Testis (tissue), 2 donors: ENCODE measurements at regions not wholly inside any gene's neighbourhood (a gene's known extent, or its start where the extent isn't known, plus 50 kb on each side); places are given as distances from the start of the nearest gene placed in this dataset.

Source experiments
- DNase-seq: peaks from one replicate; pipeline ENCODE4 v3.0.0-alpha.2; 2019
- H3K27ac ChIP-seq, 2 donors: fragments of 200-600 bp; sonication (generic); one replicate each; pipeline ENCODE4 v1.5.1; 2019
- H3K27me3 ChIP-seq: fragments of 200-600 bp; sonication (generic); one replicate; pipeline ENCODE4 v1.5.1; 2019
- H3K36me3 ChIP-seq: fragments of 200-600 bp; sonication (generic); one replicate; pipeline ENCODE4 v1.5.1; 2017; ENCODE audit warnings: low read depth; ENCODE audit errors: missing control alignments
- H3K4me1 ChIP-seq: fragments of 200-600 bp; sonication (generic); one replicate; pipeline ENCODE4 v1.5.1; 2019
- H3K4me3 ChIP-seq, 2 donors: fragments of 200-600 bp; sonication (generic); one replicate each; pipeline ENCODE4 v1.5.1; 2017 to 2019
- H3K9me3 ChIP-seq: fragments of 200-600 bp; sonication (generic); one replicate; pipeline ENCODE4 v1.5.1; 2017
- POLR2A ChIP-seq: fragments of 450-650 bp; IDR thresholded peaks from one replicate; pipeline ENCODE4 v1.6.1; 2017; ENCODE audit warnings: antibody characterized with exemption, mild to moderate bottlenecking, moderate library complexity
- whole genome bisulfite sequencing, 2 donors: methylation state at CpG; one replicate each; pipeline ENCODE4 v1.1.5; 2018; 5-methylcytosine and 5-hydroxymethylcytosine counted together
- intact Hi-C: fragments of 100-400 bp; cut with DNase I; formaldehyde crosslinking; loops from one replicate; pipeline ENCODE4 v1.15.1; 2023; ENCODE audit warnings: low total_unique reads
- TF ChIP-seq, protein P1 (sequence below), 3 experiments: fragments of 450-650 bp in 2 of 3; fragments of 200-600 bp in 1 of 3; sonication (generic) in 1 of 3; IDR thresholded peaks; one replicate each; pipeline ENCODE4 v1.5.1; 2016 to 2019; ENCODE audit warnings: antibody characterized with exemption in 3 of 3, mild to moderate bottlenecking in 2 of 3, moderate library complexity in 1 of 3

DNA sequence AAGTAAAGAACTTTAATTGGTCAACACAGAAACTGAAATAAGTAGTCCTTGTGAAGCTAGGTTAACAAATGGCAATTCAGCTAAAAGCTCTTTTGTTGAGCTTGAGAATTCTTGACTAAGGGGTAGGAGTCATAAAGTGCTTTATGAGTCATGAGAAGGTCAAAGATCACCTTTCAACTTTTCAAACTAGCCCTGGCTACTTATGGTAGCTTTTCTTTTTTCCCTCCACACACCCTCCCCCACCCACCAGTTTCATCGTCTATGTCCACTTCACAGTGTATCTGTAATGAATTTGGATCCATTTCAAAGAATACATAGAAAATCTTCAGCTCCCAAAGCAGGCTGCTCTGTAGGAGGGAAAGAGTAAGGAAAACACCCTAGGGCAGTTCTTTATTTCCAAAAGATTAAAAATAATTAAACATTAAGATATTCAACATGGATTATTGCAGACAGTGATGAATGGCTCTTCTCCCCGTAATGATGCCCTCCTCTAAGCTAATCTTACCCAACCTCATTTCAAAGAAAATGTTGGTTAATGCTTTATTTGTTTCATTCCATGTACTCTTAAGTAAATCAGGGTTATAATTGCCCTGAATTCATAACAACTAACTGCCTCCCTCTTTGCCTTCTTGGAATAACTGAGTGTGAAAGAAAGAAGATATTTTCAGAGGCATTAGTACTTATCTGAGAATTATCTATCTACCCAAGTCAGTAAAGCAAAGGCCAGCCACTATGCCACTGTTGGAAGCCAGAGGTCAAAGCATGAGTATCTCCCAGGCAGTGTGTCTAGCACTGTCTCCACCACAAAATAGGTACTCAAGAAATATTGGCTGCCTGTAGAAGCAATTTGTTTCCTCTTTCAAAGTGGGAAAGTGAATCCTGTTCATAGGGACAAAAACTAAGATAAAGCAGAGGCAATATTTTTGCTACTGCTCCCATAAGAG lies 290.6 kb downstream of the PIK3R1 start:
- no peak for DNase-seq

DNA sequence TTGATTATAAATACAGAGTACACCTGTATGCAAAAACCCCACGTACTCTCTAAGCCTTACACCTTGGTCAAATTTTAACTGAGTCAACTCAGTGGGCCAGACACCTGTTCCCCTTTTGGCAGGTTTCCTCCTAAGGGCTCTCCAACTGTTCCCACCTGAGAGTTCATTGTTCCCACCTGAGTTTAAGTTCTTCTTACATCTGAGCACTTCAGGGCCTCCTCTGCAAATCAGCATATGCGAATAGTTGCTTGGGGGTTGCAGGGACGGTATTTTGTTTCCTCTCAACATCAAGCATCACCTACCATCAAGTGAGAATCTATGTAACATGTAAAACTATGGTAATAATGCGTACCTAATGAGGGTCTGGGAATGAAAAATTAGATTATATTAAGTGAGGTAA lies 300.0 kb downstream of the PIK3R1 start:
- WGBS, 2 donors, result 93 to 95% methylated on average over 4 of the region's 4 CpGs
- TF ChIP-seq, protein P1, sequence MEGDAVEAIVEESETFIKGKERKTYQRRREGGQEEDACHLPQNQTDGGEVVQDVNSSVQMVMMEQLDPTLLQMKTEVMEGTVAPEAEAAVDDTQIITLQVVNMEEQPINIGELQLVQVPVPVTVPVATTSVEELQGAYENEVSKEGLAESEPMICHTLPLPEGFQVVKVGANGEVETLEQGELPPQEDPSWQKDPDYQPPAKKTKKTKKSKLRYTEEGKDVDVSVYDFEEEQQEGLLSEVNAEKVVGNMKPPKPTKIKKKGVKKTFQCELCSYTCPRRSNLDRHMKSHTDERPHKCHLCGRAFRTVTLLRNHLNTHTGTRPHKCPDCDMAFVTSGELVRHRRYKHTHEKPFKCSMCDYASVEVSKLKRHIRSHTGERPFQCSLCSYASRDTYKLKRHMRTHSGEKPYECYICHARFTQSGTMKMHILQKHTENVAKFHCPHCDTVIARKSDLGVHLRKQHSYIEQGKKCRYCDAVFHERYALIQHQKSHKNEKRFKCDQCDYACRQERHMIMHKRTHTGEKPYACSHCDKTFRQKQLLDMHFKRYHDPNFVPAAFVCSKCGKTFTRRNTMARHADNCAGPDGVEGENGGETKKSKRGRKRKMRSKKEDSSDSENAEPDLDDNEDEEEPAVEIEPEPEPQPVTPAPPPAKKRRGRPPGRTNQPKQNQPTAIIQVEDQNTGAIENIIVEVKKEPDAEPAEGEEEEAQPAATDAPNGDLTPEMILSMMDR (IDR thresholded peaks at IDR 0.05), result no peak
- no peak for TF ChIP-seq POLR2A
- H3K9me3 ChIP-seq, result no peaks in the 10 kb centered on the region
- no peak for DNase-seq
- no peaks in the 10 kb centered on the region for H3K4me1 ChIP-seq
- intact Hi-C loops, result no loop called here
- no peak overlapping the region for H3K4me3 ChIP-seq
- H3K27ac ChIP-seq, result no peak overlapping the region
- H3K36me3 ChIP-seq, result no peaks in the 10 kb centered on the region
- H3K27me3 ChIP-seq, result no peaks in the 10 kb centered on the region

More for the DNA sequence above, 290.6 kb downstream of the PIK3R1 start:
- intact Hi-C loops, result no loop called here
- 63 to 64% methylated on average over 2 of the region's 2 CpGs for WGBS, 2 donors
- Histone ChIP-seq H3K9me3 (no peaks in the 10 kb centered on the region), H3K27me3 (no peaks in the 10 kb centered on the region), H3K27ac (no peak overlapping the region), H3K4me1 (no peaks in the 10 kb centered on the region), H3K36me3 (no peaks in the 10 kb centered on the region), H3K4me3 (no peak overlapping the region)
- TF ChIP-seq, protein P1 (IDR thresholded peaks at IDR 0.05), result no peak
- TF ChIP-seq POLR2A, result no peak

DNA sequence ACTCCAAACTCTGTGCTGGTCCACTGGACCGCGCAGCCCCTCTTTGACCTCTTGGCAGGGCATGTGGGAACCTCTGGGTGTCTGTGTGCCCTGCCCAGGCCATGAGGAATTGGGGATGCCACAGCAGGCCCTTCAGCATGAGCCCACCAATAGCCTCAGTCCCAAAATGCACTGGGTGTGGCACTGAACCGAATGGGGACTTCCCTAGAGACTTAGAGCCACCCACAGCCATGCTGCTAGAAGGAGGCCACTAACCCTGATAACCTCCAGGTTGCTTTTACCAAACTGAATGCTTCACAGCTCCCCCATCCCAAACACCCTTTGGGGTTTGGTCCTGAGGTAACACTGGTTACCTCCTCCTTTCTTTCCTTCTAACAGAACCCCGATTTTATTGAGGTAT lies 302.7 kb downstream of the PIK3R1 start:
- intact Hi-C loops, result no loop called here
- Histone ChIP-seq H3K36me3 (no peaks in the 10 kb centered on the region), H3K27ac (no peak overlapping the region), H3K4me3 (no peak overlapping the region), H3K9me3 (no peaks in the 10 kb centered on the region), H3K27me3 (no peaks in the 10 kb centered on the region), H3K4me1 (no peaks in the 10 kb centered on the region)
- DNase-seq, result no peak
- WGBS, 2 donors, result 74 to 96% methylated on average over 4 of the region's 4 CpGs
- TF ChIP-seq, protein P1 (IDR thresholded peaks at IDR 0.05), result no peak

DNA sequence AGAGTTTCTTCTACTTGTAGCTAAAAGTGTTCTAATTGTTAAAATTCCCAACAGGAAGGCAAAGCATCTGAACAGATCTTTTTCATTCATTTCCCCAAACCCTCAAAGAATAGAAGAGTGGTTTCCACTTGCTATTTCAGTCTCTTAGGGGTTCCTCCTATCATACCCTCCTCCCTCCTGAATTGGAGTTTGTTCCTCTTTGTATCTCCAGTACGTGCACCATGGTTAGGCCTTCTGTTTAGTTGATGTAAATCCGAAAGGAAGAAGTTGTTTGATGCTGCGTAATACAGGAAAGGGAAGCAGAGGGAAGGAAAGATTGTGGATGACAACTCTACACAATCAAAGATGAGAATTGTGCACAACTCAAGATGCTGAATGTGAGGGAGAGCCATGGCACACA lies 303.6 kb downstream of the PIK3R1 start:
- H3K27me3 ChIP-seq, result no peaks in the 10 kb centered on the region
- H3K27ac ChIP-seq, result no peak overlapping the region
- TF ChIP-seq POLR2A, result no peak
- TF ChIP-seq, protein P1 (IDR thresholded peaks at IDR 0.05), result no peak
- no peaks in the 10 kb centered on the region for H3K9me3 ChIP-seq
- no peaks in the 10 kb centered on the region for H3K4me1 ChIP-seq
- no peak for DNase-seq
- no peak overlapping the region for H3K4me3 ChIP-seq
- intact Hi-C loops, result no loop called here
- no peaks in the 10 kb centered on the region for H3K36me3 ChIP-seq
- WGBS, 2 donors, result 82 to 83% methylated on average over 3 of the region's 3 CpGs

DNA sequence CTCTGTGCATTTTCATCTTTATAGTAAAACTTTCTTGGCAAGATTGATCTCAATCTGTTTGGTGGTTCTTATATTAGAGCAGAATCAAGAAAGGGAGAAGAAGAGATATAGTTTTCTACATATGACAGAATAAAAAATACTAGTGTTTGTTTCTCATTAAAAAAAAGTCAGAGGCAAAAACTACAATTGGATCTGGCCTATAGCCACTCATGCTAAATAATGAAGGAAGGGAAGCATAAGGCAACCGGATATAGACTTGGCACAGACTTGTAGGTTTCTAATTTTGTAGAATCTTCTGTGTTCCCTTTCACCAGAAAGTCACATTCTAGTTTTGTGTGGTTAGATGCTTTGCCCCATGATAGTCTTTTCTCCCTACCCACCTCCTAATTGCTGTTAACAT lies 306.2 kb downstream of the PIK3R1 start:
- DNase-seq, result no peak
- TF ChIP-seq, protein P1 (IDR thresholded peaks at IDR 0.05), result no peak
- no peak for TF ChIP-seq POLR2A
- no peaks in the 10 kb centered on the region for H3K9me3 ChIP-seq
- intact Hi-C loops, result no loop called here
- H3K4me3 ChIP-seq, result no peak overlapping the region
- no peaks in the 10 kb centered on the region for H3K27me3 ChIP-seq
- H3K36me3 ChIP-seq, result no peaks in the 10 kb centered on the region
- H3K4me1 ChIP-seq, result no peaks in the 10 kb centered on the region
- WGBS, 2 donors, result 53 to 78% methylated on average over 1 of the region's 1 CpG
- no peak overlapping the region for H3K27ac ChIP-seq
